DOHH2 (cell line): ENCODE measurements at regions not wholly inside any gene's neighbourhood (a gene's known extent, or its start where the extent isn't known, plus 50 kb on each side); places are given as distances from the start of the nearest gene placed in this dataset.

ENCODE experiments used
- H3F3A ChIP-seq: fragments of 200-600 bp; sonication (generic), shearing (Covaris generic); 2 replicates; pipeline ENCODE4 v1.6.0; 2016; ENCODE audit warnings: antibody characterized with exemption, mild to moderate bottlenecking; ENCODE audit not compliant: control insufficient read depth, insufficient read depth
- H3K27ac ChIP-seq: fragments of 200-600 bp; sonication (generic); 2 replicates; pipeline ENCODE4 v1.5.1; 2014; ENCODE audit warnings: low read depth, mild to moderate bottlenecking, low read length, moderate library complexity
- H3K27me3 ChIP-seq: fragments of 200-600 bp; sonication (generic); 2 replicates; pipeline ENCODE4 v1.6.1; 2014; ENCODE audit warnings: mild to moderate bottlenecking, low read length, mixed read lengths; ENCODE audit not compliant: control insufficient read depth
- H3K36me3 ChIP-seq: fragments of 200-600 bp; sonication (generic); 2 replicates; pipeline ENCODE4 v1.6.1; 2014; ENCODE audit warnings: mild to moderate bottlenecking, low read length, moderate library complexity, mixed read lengths; ENCODE audit not compliant: control insufficient read depth
- H3K4me1 ChIP-seq: fragments of 200-600 bp; sonication (generic); 2 replicates; pipeline ENCODE4 v1.6.1; 2014; ENCODE audit warnings: mild to moderate bottlenecking, low read length, mixed read lengths; ENCODE audit not compliant: control insufficient read depth
- H3K4me2 ChIP-seq: fragments of 200-600 bp; sonication (generic); 2 replicates; pipeline ENCODE4 v1.6.0; 2014; ENCODE audit warnings: mild to moderate bottlenecking, low read length, moderate library complexity
- H3K4me3 ChIP-seq: fragments of 200-600 bp; sonication (generic); 2 replicates; pipeline ENCODE4 v1.5.1; 2014; ENCODE audit warnings: mild to moderate bottlenecking, low read length, mixed read lengths
- H3K79me2 ChIP-seq: fragments of 200-600 bp; sonication (generic); 2 replicates; pipeline ENCODE4 v1.6.1; 2014; ENCODE audit warnings: mild to moderate bottlenecking, low read length, mixed read lengths; ENCODE audit not compliant: control insufficient read depth
- H3K9me2 ChIP-seq: fragments of 200-600 bp; sonication (generic); replicated peaks from 2 replicates; pipeline ENCODE4 v1.6.1; 2014; ENCODE audit warnings: mild to moderate bottlenecking, low read length, mixed read lengths; ENCODE audit not compliant: control insufficient read depth
- H3K9me3 ChIP-seq: fragments of 200-600 bp; sonication (generic); 2 replicates; pipeline ENCODE4 v1.6.1; 2014; ENCODE audit warnings: antibody characterized with exemption, low read length, mixed read lengths; ENCODE audit not compliant: control insufficient read depth, insufficient read depth
- H4K20me1 ChIP-seq: fragments of 200-600 bp; sonication (generic); 2 replicates; pipeline ENCODE4 v1.6.0; 2014; ENCODE audit warnings: low read depth, mild to moderate bottlenecking, antibody characterized with exemption, low read length, moderate library complexity; ENCODE audit not compliant: control insufficient read depth, insufficient read depth
- EZH2phosphoT487 ChIP-seq: fragments of 200-600 bp; sonication (generic); IDR thresholded peaks from 2 replicates; pipeline ENCODE4 v1.6.1; 2017; ENCODE audit warnings: borderline replicate concordance, mild to moderate bottlenecking, antibody characterized with exemption, low read length, moderate library complexity, mixed read lengths
- TF ChIP-seq, protein P1 (sequence below): fragments of 200-600 bp; sonication (generic); IDR thresholded peaks from one replicate; pipeline ENCODE4 v1.5.1; 2014; ENCODE audit warnings: antibody characterized with exemption, mild to moderate bottlenecking, low read depth, low read length; ENCODE audit not compliant: poor library complexity, severe bottlenecking

DNA sequence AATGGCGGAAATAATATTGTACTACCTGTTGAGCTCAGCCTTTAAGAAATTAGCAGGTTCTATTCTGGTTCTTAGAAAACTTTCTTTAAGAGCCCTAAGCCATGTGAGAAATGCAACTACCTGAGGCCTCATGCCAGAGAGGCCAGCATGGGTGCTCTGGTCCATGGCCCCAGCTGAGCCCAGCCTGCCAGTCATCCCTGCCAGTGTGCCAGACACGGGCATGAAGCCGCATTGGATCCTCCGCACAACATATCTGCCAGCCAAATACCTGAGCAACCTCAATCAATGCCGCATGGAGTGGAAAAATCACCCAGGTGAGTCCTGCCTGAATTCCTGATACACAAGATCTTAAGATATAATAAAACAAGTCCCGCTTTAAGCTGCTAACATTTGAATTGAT is 91.8 kb downstream of the C21orf91 start:
- Histone ChIP-seq H3K4me2 (no peak overlapping the region), H3K9me3 (no peaks in the 10 kb centered on the region), H3K79me2 (no peaks in the 10 kb centered on the region), H3K4me1 (no peaks in the 10 kb centered on the region), H3K27ac (no peak overlapping the region), H3K27me3 (no peaks in the 10 kb centered on the region), H3F3A (no peaks in the 10 kb centered on the region), H4K20me1 (no peaks in the 10 kb centered on the region), H3K4me3 (no peak overlapping the region), H3K36me3 (no peaks in the 10 kb centered on the region), H3K9me2 (no peaks in the 10 kb centered on the region)
- TF ChIP-seq, protein P1, sequence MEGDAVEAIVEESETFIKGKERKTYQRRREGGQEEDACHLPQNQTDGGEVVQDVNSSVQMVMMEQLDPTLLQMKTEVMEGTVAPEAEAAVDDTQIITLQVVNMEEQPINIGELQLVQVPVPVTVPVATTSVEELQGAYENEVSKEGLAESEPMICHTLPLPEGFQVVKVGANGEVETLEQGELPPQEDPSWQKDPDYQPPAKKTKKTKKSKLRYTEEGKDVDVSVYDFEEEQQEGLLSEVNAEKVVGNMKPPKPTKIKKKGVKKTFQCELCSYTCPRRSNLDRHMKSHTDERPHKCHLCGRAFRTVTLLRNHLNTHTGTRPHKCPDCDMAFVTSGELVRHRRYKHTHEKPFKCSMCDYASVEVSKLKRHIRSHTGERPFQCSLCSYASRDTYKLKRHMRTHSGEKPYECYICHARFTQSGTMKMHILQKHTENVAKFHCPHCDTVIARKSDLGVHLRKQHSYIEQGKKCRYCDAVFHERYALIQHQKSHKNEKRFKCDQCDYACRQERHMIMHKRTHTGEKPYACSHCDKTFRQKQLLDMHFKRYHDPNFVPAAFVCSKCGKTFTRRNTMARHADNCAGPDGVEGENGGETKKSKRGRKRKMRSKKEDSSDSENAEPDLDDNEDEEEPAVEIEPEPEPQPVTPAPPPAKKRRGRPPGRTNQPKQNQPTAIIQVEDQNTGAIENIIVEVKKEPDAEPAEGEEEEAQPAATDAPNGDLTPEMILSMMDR: no peak
- no peak for TF ChIP-seq EZH2phosphoT487

DNA sequence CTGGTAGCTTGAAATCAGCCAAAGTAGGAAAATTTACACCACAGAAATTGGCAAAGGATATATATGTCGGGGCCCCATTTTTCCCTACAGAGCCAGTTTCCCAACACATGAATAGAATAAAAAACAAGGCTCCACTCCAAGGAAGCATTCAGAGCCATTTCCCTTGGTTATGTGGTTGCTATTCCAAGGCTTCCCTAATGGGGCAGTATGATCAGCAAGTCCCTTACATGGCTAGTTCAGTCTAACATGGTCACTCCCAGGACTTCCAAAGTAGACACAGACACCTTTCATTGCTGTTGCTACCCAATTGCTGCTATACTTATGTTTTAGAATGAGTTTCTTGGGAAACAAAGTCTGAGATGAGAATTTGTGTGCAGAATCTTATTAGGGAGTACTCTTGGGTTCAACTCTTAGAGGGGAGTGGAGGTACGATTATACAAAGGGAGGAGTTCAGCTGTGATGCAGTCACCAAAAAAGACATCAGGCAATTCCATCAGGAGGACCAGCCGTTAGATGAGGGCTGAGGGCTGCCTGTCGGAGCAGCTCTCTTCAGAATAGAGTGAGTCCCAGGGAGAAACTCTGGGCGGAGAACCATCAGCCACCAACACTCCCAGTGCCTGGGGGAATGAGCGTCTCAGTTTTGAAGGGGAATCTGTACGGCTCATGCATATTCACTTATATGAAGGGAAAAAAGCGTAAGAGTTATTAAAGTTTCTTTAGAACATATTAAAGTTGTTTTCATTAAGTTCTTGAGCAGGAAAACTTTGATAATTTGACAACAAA is 92.9 kb downstream of the C21orf91 start:
- Histone ChIP-seq H3K4me3 (no peak overlapping the region), H3K4me1 (no peaks in the 10 kb centered on the region), H3K4me2 (no peak overlapping the region), H4K20me1 (no peaks in the 10 kb centered on the region), H3F3A (no peaks in the 10 kb centered on the region), H3K36me3 (no peaks in the 10 kb centered on the region), H3K79me2 (no peaks in the 10 kb centered on the region), H3K27ac (no peak overlapping the region), H3K27me3 (no peaks in the 10 kb centered on the region), H3K9me2 (no peaks in the 10 kb centered on the region), H3K9me3 (no peaks in the 10 kb centered on the region)
- TF ChIP-seq, protein P1: no peak
- no peak for TF ChIP-seq EZH2phosphoT487

DNA sequence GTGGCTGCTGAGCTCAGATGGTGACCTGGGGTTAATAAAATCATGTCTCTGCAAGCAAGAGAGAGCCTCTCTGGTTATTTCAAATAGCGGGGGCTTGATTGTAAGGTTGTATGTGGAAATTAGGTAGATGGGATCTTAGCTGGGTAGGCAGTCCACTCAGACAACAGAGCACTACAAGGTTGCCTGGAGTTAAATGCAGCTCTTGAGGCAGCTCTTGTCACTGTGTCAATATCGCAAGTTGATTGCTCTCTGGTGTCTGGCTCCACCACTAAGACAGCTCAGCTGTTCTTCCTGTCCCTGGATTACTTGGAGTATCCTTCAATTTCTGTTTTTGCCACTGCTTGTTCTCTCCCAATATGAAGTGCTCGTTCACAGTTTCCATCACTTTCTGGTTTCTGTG is 93.8 kb downstream of the C21orf91 start:
- Histone ChIP-seq H3K4me2 (no peak overlapping the region), H3K4me1 (no peaks in the 10 kb centered on the region), H3K27me3 (no peaks in the 10 kb centered on the region), H3K36me3 (no peaks in the 10 kb centered on the region), H3K27ac (no peak overlapping the region), H3K79me2 (no peaks in the 10 kb centered on the region), H3K4me3 (no peak overlapping the region), H3F3A (no peaks in the 10 kb centered on the region), H3K9me3 (no peaks in the 10 kb centered on the region), H3K9me2 (no peaks in the 10 kb centered on the region), H4K20me1 (no peaks in the 10 kb centered on the region)
- no peak for TF ChIP-seq EZH2phosphoT487
- TF ChIP-seq, protein P1: no peak
